HG03571 (cell line): ENCODE measurements at regions not wholly inside any gene's neighbourhood (a gene's known extent, or its start where the extent isn't known, plus 50 kb on each side); places are given as distances from the start of the nearest gene placed in this dataset.

ENCODE experiments used
- ATAC-seq: cut with Tn5 transposase; IDR thresholded peaks from one replicate; pipeline ENCODE4 v1.9.1; 2021; ENCODE audit not compliant: unreplicated experiment

DNA sequence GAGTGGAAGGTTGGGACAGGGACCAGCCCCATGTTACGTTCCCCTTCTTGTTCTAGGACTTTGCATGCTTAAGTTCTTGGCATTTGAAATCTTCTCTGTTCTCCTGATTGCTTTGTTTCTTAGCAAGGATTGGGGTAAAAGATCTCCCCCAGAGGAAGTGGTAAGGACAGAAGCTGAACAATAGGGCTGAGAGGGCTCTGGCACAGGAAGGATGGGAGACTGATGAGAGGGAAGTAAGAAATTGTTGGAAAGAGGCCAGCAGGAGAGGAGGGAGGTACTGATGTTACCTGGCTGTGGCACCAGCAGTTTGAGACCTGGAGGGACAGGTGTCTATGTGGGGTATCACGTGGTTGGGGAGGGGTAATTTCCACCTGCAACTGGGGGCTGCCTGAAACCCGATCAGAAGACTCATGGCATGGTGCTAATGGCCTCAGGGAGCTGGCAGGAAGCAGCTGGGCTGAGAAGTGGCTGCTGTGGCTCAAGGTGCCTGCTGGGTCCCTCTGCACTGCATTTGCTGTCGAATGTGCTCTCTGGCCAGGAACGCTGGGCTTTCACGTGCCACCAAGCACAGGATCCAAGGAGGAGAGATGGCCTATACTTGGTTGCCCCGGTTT is 108.4 kb downstream of the LSM3 start:
- ATAC-seq: no peak

DNA sequence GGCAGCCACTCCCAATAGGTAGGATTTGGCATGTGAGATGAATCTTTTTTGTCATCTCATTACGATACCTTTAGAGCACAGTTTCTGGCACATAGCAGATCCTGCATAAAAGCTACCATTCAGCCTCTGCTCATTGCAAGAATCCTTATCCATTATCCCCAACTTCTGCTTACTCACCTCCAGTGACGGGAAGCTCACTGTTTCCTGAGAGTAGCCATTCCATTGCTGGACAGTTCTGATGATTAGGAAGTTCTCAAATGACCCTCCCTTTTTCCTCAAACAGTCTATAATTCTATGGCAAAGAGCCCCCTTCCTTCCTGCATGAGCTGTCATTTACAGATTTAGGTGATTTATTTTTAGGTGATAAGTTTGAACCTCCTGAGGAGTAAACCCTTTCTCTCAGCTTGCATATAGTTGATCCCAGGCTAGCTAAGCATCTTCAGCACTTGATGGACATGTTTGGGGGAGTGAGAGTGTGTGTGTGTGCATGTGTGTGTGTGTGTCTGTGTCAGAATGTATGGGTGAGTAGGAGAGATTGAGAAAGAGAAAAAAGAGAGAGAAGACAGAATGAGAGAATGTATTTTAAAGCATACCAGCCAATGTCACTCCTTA is 109.7 kb downstream of the LSM3 start:
- ATAC-seq: no peak

DNA sequence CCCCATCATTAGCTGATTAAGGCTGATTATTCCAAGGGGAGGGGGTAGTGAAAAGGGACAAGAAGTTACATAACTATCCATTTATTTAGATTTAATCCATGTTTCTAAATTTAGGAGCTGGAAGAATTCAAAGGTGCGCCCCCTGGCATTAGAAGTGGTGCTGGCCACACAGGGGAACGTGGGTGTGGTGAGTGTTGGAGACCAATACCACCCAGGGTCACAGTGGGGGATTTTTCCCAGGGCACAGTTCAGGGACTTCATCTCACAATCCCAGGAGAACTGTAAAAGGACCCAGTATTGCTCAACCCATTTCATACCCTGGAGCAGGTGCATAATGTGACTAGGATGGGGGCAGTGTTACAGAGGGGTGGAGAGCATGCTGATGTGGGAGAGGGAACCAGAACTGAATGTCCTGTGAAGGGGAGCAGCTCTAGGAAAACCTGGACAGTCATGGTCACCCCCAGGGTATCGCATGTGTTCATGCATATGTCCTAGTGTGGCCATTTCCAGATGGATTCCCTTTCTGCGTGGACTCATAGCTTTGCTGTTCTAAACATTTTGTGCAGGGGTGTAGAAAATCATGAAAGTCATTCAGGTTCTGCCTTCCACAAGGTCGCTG is 110.3 kb downstream of the LSM3 start:
- no peak for ATAC-seq

DNA sequence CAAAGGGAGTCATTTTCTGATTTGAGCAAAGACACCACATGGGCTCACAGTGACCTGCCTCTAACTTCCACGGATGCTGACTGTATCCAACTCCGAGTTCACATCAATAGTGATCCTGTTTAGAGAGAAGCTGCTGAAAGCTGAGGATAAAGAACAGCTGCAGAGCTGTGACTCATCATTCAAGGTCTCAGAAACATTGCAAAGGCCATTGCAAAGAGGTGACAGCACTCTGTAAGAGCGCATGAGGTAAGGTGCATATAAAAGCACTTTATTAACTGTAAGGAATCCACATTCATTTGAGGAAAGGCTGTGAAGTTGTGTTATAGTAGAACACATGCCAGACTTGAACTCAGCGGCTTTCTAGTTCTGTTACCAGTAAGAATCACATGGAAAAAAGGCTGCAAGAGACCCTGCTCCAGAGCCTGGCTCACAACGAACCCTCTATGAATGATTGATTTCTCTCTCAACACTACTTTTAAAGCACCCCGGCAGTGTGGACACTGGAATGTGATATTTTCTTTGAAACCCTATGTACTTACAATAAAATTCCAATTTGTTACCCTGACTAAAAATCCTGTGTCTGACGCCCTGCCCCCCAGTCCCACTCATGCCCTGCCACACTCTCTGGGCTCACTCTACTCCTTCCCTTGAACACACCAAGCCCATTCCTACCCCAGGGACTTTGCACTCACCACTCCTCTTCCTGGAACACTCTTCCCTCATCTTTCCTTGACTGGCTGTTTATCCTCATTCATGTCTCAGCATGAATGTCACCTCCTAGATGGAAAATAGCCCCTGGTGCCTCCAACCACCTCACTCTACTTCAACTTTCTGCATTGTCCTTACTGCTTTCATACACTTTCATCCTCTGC is 111.2 kb downstream of the LSM3 start:
- no peak for ATAC-seq

DNA sequence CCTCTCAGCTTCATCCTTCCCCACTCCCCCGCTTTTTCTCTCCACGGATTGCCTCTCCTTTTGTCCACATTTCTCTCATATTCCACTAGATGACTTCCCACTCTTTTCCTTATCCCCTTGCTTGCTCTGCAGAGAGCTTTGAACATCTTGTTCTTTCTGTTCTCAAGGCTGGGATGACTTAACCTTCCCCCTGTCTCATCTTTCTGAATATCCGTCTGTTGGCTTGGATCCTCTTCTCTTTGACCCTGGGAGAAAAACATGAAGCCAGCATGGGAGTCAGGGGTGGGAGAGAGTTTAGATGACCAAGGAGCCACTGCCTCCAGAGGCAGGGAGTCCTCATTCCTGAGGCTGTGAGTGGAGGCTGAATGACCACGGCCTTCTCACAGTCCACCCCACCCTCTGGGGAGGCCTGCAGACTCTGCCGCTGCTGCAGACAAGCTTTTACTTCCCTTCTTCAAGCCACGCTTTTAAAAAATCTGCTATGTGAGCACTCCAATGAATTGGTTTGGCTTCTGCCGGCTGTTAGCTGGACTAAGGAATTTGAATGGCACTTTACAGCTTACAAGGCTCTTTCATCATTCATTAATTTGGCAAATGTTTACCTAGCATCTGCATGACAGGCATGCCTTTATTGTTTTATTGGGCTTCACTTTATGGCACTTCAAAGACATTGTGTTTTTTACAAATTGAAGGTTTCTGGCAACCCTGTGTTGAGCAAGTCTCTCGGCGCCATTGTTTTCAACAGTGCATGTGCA is 111.6 kb upstream of the SLC6A6 start:
- ATAC-seq: no peak

DNA sequence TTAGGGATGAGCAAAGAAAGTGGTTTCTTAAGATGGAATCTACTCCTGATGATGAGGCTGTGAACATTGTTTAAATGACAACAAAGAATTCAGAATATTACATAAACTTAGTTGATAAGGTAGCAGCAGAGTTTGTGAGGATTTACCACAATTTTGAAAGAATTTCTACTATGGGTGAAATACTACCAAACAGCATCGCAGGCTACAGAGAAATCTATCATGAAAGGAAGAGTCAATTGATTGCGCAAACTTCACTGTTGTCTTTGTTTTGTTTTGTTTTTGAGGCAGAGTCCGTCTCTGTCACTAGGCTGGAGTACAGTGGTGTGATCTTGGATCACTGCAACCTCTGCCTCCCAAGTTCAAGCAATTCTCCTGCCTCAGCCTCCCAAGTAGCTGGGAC is 107.4 kb upstream of the SLC6A6 start:
- ATAC-seq: no peak

DNA sequence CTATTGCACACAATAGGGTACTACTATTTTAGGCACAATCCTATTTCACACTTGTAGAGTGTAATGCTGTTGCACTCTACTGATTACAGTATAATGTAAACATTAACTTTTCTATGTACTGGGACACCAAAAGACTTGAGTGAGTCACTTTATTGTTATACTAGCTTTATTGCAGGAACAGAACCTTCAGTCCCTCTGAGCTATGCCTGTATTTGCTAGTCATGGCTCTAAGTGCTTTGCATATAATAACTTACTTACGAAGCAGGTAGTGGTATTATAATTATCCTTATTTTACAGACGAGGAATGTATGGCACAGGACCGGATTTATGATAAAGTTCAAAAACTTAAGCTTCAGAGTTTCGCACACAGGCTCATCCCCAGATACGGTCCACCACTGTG is 106.6 kb upstream of the SLC6A6 start:
- no peak for ATAC-seq

DNA sequence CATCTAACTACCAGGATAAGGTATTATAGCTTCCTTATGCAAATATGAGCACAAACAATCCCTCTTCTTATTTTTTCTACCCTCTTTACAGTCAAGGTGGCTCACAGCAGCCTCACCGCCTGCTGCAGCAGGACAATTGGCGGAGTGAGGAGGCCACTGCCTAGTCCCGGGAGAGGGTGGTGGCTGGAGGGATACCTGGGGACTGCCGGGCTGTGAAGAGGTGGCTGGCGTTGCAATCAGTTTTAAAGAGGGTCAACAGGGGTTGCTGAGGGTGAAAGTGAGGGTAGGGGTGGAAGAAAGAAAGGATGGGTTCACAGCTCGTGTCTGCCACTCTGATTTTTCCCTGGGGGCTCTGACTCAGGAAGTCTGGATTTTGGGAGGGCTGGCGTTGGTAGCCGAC is 105.1 kb upstream of the SLC6A6 start:
- ATAC-seq: no peak

DNA sequence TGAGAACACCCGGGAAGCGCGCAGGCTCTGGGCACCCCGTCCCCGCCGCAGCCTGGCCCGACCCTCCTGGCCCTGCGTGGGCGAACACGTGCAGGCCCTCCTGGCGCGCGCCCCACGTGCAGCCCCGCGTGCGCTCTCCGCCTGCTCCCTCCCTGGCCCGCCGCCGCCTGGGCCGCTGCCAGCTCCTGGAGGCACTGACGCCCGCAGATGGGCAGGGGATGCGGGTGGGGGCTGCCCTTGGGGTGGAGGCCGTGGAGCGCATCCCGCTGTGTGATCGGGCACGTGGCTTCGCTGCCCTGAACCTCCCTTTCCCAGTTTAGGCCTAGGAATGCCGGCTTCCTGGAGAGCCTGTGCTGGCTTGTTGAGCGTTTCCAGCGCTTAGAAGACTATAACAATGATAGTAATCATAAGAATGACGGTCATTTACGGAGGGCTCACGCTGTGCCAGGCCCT is 104.6 kb upstream of the SLC6A6 start:
- ATAC-seq: no peak

DNA sequence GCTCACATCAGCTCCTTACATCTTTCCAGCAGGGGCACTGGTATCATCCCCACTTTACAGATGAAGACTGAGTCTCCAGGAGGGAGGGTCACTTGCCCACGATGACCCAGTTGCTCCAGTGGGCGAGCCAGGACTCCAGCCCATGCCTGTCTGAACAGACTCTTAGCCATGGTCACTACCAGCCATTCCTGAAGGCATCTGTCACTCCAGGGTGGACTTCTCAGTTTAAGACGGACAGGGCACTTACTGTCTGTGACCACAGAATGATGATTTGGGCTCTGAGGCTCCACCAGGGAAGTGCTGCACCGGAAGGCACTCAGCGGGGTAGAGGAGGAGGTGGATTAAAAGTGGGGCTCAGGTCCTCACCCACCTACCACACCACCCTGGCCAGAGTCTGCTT is 104.0 kb upstream of the SLC6A6 start:
- no peak for ATAC-seq

DNA sequence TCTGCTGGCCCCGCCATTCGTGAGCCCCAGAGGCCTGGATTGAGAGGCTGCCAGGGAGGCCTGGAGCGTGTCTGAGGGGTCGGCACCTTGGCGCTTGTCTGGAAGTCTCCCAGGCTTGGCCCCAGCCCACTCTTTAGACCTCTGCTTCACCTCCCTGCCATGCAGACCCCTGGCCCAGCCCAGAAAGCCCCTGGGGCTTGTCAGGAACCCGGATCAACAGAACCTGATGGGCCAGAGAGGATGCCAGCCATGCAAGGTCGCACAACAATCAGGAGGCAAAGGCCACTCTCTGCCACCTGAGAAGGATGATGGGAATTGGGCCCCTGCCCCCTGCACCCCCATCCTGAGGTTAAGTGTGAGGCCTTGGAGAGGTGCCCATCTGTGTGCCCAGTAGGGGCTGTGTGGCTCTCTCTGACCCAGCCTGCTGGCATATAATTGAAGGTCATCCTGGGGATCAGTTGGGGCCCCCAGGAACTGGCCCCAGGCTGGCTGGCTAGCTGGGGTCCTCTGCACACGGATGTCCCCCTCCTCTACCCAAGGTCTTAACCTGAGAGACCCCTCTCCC is 103.3 kb upstream of the SLC6A6 start:
- no peak for ATAC-seq

DNA sequence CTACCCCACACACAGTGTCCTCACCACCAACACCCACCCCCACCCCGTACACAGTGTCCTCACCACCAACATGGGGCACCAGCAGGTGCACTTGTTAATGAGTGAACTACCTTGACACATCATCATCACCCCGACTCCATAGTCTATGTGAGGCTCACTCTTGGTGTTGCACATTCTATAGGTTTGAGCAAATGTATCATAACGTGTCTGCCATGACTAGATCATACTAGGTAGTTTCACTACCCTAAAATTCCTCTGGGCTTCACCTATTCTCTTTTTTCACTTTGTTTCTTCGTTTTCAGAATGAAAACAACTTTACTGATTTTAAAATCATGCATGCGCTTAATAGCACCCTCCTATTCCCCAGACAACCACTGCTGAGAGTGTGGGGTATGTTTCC is 102.6 kb upstream of the SLC6A6 start:
- ATAC-seq: no peak

DNA sequence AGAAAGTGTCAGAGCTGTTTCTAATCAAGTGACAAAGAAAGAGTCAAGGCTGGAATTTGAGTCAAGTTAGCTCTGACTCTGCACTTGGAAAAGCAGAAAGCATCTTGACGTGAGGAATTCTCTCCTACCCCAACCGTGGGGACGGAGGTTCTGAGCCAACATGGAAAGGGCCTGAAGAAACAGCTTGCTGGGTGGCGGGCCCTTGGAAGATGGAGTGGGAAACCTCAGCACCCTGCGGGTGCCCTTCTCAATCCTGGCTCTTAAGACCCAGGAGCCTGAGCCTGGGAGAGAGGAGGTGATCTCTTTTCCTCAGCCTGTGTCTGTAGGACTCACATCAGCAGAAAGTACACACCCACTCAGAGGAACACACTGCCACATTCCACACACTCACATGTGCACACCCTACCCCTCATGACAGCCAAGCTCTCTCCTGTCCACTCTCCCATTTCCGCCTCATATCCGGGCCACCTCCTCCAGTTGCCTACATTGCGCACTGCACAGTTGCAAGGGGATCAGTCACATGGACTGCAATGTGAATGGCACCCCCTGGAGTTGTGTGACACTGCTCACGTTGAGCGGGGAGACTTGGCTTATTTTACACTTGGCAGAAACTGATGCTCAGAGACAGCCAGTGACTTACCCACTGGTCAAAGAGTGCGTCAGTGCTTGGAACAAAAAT is 101.5 kb upstream of the SLC6A6 start:
- ATAC-seq: no peak

DNA sequence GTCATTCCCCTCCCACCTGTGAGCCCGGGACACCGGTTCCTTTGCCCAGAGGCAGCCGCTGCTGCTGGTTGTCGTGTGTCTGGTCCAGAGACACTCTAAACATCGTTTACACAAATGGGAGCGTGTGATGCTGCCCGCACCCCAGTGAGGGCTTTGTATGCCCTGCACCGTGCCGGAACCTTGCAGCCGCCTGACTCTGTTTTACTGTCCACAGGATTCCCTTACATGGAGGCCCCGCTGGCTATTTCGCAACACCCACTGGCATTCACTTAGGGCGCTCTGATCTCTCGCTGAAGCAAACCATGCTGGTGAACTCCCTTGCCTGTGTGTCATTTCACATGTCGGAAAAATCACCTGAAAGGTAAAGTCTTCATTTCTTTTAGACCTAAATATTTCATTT is 100.8 kb upstream of the SLC6A6 start:
- no peak for ATAC-seq

DNA sequence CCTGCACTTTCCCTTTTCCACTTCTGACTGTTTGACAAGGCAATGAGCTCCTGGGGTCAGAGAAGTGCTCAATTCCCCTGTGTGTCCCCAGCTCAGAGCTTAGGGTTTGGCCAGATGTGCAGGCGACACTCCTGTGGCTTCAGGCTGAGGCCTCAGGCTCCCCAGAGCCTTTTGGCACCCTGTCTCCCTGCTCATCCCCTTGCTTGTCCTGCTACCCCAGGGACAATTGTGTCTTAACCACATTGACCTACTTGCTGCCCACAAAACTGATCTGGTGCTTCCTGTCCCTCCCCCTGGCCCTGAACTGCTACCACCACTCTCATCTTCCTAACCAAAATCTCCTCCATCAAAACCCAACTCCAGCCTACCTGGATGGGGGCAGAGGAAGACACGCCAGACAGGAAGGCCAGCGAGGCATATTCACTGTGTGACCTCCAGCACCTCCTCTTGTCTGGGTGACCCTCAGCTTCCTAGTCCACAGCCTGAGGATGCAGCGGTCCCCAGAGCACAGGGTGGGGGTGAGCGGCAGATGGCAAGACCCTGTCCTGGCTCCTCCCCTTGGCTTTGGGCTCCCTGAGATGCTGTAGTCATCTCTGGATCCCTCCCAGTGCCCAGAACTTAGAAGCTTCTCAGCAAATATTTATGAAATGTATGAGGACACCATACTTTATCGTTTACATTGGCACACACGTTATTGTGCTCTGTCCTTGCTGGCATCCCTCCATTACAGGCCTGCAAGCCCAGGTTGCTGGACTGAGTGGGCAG is 98.9 kb upstream of the SLC6A6 start:
- ATAC-seq: no peak

DNA sequence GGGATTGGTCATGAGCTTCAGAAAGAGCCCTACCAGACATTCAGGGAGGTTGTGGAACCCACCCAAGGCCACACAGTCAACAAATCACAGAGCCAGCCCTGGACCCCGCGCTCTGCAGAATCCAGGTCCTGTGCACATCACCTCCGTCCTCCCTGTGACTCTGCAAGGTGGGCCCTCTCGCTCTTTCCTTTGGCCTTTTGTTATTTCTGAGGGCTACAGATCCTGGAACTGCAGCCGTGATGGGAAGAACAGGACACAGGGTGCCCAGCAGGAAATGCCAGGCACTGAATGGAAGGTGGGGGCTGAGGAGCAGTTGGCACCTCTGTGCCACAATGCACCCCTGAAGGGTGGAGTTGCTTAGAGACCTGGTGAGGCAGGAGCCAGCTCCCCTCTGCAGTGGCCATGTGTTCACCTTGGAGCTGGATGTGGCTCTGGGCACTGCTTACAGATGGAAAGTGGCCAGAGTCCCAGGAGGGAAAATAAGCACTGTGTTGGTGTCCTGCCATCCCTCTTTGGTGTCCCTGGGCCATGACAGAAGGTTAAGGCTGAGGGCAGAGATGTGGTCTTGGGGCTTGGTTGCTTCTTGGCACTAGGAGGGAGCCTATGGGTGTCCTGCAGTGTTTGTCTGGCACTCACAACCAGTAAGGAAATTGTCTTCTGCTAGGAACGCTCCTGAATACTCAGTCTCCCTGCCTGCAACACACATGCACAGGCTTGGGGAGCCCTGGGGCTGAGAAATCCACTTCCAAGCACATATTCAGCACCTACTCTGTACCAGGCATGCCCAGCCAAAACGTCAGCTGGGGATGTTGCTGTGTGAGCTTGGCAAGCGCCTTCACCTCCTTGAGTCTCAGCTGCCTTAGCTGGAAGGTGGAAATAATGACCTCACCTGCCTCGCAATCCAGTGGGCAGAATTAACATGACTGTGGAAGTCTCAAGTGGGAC is 98.0 kb upstream of the SLC6A6 start:
- no peak for ATAC-seq

DNA sequence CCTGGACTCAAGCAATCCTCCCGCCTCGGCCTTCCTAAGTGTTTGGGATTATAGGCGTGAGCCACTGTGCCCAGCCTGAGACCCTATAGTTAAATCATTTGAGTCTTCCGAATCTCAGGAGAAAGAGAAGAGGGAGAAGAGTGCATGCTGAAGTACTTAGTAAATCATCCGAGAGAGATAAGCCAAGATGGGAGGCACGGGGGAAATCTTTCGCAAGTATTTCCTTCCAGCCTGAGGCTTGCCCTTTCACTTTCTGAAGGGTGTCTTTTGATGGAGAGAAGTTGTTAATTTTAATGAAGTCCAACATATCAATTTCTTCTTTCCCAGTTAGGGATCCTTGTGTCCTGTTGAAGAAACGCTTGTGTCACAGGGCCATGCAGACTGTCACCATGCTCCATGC is 97.1 kb upstream of the SLC6A6 start:
- no peak for ATAC-seq

DNA sequence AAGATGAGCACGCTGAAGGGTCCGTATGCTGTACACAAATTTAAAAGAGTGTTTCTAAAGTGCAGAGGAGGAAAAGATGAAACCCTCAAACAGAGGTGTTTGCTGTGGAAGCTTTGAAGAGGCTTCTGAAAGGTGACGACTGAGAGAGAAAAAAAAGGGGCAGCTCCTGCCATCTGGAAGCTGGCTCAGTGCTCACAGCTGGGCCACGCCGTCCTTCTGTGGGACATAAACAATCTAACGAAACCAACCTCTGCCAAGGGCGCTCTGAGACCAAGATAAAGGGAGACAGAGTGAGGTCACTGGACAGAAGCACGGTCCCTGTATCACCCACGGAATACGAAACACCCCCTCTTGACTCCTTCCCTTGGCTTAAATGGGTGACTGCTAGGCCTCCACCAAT is 96.3 kb upstream of the SLC6A6 start:
- ATAC-seq: no peak
